ENCODE measurements at regions not wholly inside any gene's neighbourhood (a gene's known extent, or its start where the extent isn't known, plus 50 kb on each side); places are given as distances from the start of the nearest gene placed in this dataset.

DNA sequence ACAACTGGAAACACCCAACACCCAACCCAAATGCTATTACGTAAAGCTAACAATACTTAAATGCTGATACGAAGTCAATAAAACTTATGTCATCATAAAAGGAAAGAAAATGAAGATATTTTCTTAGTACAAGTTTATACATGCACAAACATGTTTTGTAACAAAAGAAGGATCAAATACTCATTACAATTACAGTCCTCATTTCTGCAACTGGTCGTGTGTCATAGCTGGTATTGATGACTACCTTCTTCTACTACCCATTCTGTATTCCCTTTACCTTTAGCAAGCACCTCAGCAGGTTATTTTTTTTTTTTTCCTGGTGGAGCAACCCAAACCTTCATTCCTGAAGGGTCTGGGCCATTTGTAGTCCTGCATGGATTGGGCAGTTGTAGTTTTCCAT lies 1298.5 kb downstream of the SUCLG1 start:
- intact Hi-C loops (cut with DNase I) = no loop called here
- Histone ChIP-seq H3K4me1 (no peaks in the 10 kb centered on the region), H3K4me3 (no peak overlapping the region), H3K9me3 (no peaks in the 10 kb centered on the region), H3K27me3 (no peaks in the 10 kb centered on the region), H3K36me3 (no peaks in the 10 kb centered on the region), H3K27ac (no peak overlapping the region)
- ATAC-seq = no peak
- no peak for DNase-seq
- TF ChIP-seq, protein P1, sequence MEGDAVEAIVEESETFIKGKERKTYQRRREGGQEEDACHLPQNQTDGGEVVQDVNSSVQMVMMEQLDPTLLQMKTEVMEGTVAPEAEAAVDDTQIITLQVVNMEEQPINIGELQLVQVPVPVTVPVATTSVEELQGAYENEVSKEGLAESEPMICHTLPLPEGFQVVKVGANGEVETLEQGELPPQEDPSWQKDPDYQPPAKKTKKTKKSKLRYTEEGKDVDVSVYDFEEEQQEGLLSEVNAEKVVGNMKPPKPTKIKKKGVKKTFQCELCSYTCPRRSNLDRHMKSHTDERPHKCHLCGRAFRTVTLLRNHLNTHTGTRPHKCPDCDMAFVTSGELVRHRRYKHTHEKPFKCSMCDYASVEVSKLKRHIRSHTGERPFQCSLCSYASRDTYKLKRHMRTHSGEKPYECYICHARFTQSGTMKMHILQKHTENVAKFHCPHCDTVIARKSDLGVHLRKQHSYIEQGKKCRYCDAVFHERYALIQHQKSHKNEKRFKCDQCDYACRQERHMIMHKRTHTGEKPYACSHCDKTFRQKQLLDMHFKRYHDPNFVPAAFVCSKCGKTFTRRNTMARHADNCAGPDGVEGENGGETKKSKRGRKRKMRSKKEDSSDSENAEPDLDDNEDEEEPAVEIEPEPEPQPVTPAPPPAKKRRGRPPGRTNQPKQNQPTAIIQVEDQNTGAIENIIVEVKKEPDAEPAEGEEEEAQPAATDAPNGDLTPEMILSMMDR (IDR thresholded peaks at IDR 0.05) = no peak
- no peak for TF ChIP-seq POLR2A (IDR thresholded peaks at IDR 0.05)
- WGBS, 4 donors = 75 to 92% (median 86%) methylated on average over 3 of the region's 3 CpGs

DNA sequence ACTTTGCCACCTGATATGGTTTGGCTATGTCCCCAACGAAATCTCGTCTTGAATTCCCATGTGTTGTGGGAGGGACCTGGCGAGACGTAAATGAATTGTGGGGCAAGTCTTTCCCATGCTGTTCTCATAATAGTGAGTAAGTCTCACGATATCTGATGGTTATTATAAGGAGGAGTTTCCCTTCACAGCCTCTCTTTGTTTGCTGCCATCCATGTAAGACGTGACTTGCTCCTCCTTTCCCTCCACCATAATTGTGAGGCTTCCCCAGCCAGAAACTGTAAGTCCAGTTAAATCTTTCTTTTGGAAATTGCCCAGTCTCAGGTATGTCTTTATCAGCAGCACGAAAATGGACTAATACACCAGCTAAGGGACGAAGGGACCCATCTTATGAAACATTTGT lies 1303.3 kb downstream of the SUCLG1 start:
- DNase-seq (no peak), ATAC-seq (no peak)
- TF ChIP-seq POLR2A (IDR thresholded peaks at IDR 0.05) = no peak
- TF ChIP-seq, protein P1 (IDR thresholded peaks at IDR 0.05) = no peak
- intact Hi-C loops (cut with DNase I) = no loop called here
- 91 to 94% (median 92%) methylated on average over 8 of the region's 8 CpGs for WGBS, 4 donors
- Histone ChIP-seq H3K4me3 (no peak overlapping the region), H3K36me3 (no peaks in the 10 kb centered on the region), H3K9me3 (no peaks in the 10 kb centered on the region), H3K27me3 (no peaks in the 10 kb centered on the region), H3K27ac (no peak overlapping the region), H3K4me1 (no peaks in the 10 kb centered on the region)

DNA sequence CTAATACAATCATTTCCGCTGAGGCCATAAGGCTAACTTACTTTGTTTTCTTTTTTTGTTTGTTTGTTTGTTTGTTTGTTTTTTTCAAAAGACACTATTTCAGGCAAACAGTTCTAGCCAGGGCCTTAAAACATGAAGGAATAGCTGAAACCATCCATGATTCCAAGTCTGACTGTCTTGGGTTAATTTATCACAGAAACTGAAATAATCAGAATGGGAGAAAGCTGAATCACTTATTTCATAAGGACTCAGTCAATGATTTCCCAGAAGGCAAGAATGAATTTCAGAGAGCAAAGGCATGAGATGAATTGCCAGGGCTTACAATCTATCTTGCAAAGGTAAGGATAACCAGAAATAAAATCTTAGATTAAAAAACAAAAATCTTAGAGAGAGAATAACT lies 1315.1 kb downstream of the SUCLG1 start:
- H3K27me3 ChIP-seq = no peaks in the 10 kb centered on the region
- no peak overlapping the region for H3K4me3 ChIP-seq
- ATAC-seq (no peak), DNase-seq (no peak)
- intact Hi-C loops (cut with DNase I) = no loop called here
- TF ChIP-seq, protein P1 (IDR thresholded peaks at IDR 0.05) = no peak
- no peak for TF ChIP-seq POLR2A (IDR thresholded peaks at IDR 0.05)
- no peak overlapping the region for H3K27ac ChIP-seq
- no peaks in the 10 kb centered on the region for H3K36me3 ChIP-seq
- no peaks in the 10 kb centered on the region for H3K4me1 ChIP-seq
- H3K9me3 ChIP-seq = no peaks in the 10 kb centered on the region
- WGBS, 4 donors = 79 to 92% (median 85%) methylated on average over 1 of the region's 1 CpG

DNA sequence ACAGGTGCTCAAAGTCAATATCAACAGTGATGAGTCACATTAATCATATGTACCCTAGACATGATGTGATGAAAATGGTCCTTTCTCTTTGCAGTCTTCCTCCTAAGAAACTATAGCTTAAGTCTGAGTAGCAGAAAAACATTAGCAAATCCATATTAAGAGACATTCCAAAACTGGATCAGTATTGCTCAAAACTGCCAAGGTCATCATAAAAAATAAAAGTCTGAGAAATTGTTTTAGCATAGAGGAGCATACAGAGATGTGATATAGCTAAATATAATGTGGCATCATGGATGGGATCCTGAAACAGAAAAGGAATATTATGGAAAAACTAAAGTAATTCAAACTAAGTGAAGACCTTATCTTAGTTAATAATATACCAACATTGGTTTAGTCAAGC lies 1316.1 kb downstream of the SUCLG1 start:
- DNase-seq (no peak), ATAC-seq (no peak)
- Histone ChIP-seq H3K4me1 (no peaks in the 10 kb centered on the region), H3K4me3 (no peak overlapping the region), H3K9me3 (no peaks in the 10 kb centered on the region), H3K27ac (no peak overlapping the region), H3K27me3 (no peaks in the 10 kb centered on the region), H3K36me3 (no peaks in the 10 kb centered on the region)
- intact Hi-C loops (cut with DNase I) = no loop called here
- TF ChIP-seq, protein P1 (IDR thresholded peaks at IDR 0.05) = no peak
- TF ChIP-seq POLR2A (IDR thresholded peaks at IDR 0.05) = no peak

All from heart left ventricle (tissue), 16 donors.